ENCODE measurements at regions not wholly inside any gene's neighbourhood (a gene's known extent, or its start where the extent isn't known, plus 50 kb on each side); places are given as distances from the start of the nearest gene placed in this dataset.

DNA sequence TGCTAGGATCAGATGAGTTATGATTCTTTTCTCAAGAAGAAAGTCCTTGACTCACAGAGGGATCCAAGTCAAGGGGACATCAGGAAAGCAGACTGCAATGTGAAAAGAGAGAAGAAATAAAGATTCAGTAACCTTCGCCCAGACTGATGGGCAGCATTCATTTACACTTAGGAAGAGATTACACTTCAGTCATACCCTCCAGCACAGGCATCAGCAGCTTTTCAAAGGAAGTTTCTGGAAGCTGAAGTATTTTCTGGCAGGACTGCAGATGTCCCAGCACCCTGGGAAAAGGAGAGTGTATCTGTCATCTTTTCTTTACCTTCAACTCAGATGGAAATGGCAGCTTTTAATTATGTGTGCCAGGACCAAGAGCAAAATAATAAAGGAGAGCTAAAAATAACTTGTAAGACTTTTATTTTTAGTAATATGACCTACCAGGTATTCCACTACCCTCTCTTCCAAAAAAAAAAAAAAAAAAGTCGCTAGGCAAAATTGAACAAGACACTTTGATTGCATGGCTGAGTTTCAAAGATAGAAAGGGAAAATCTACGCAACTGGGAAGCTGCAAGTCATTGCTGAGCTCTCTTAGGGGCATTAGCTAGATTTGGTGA lies 712.1 kb downstream of the EPM2A start:
- Mint-ChIP-seq H3K4me3 (no peak overlapping the region), H3K27ac (no peak overlapping the region), H3K36me3 (no peaks in the 10 kb centered on the region), H3K4me1 (no peaks in the 10 kb centered on the region), H3K27me3 (peaks cover 0 to 13% (median 0%) of the 10 kb centered on the region in 3 donors), H3K9me3 (no peaks in the 10 kb centered on the region)
- DNase-seq = no peak
- no peak for ATAC-seq (ENCODE audit: low read depth in 2 of 2)

DNA sequence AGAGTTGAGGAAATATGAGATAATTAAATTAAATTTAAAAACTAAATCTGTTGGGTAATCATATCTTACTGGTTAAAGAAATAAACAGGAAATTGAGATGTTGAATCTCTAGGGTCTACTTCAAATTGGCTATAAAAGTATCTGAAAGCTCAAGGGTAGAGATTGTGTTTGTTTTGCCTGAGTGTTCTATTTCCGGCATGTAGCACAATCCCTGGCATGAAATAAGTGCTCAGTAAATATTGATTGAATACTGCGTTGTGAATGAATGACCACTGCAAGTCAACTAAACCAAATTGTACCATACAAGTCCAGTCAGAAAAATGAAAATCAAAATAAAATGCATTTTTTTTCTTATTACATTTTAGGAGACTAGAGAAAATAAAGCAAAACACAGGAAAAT lies 709.8 kb downstream of the EPM2A start:
- no peak for DNase-seq
- ATAC-seq (ENCODE audit: low read depth in 2 of 2) = no peak
- Mint-ChIP-seq H3K9me3 (no peaks in the 10 kb centered on the region), H3K4me3 (no peak overlapping the region), H3K27me3 (peaks cover 0 to 21% (median 7%) of the 10 kb centered on the region in 3 donors), H3K4me1 (no peaks in the 10 kb centered on the region), H3K36me3 (no peaks in the 10 kb centered on the region), H3K27ac (no peak overlapping the region)

DNA sequence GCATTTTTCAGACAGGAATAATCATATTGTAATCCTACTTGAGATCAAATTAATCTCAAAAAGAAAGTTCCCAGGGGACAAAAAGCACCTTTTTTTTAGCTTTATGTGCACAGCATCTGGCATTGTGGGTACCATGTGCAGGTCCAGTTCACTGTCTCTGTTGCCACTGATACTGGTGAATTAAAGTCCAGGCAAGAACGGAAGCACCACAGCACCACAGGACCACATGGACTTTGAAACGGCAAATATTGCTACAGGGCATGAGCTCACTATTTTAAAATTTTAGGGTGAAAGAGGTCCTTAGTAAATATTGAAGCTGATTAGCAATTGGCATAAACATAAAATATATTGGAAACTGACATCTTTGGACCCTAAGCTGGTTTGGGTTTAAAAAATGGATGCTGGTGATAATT lies 709.0 kb downstream of the EPM2A start:
- DNase-seq (no peak), ATAC-seq (ENCODE audit: low read depth in 2 of 2) (no peak)
- H3K36me3 Mint-ChIP-seq = no peaks in the 10 kb centered on the region
- peaks cover 0 to 21% (median 7%) of the 10 kb centered on the region in 3 donors for H3K27me3 Mint-ChIP-seq
- H3K9me3 Mint-ChIP-seq = no peaks in the 10 kb centered on the region
- H3K27ac Mint-ChIP-seq = peak overlapping the region in 1 of 6 donors; percentile 33
- no peaks in the 10 kb centered on the region for H3K4me1 Mint-ChIP-seq
- no peak overlapping the region for H3K4me3 Mint-ChIP-seq

DNA sequence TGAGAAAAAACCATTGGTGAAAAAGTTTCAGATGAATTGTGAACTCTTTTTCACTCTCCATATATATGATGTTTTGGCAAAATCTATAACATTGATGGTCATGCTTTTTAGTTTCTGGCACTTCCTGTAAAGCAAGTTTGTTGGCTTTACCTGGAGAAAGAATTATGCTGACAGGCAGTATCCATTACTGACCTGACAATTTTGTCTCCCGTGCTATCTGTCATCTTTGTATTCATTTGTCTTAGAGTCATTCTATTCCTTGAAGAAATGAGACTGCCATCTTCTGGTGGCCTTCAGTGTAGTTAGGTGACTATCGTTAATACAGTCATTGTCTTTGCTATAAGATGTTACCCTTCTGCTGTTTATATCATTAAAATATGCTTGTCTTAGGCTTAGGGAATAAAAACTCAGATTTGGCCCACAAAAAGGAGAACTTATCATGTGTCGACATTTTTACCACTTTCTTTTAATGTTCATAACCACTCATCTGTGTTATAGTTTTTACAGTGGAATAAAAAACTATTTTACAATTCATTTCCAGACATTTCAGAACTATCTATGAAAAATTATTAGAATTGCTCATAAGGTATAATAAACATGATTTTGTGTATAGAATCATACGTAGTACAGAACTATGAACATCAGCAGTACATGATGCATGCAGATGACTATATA lies 707.0 kb downstream of the EPM2A start:
- Mint-ChIP-seq H3K9me3 (no peaks in the 10 kb centered on the region), H3K4me3 (no peak overlapping the region), H3K36me3 (no peaks in the 10 kb centered on the region), H3K4me1 (no peaks in the 10 kb centered on the region), H3K27ac (no peak overlapping the region), H3K27me3 (peaks cover 0 to 21% (median 7%) of the 10 kb centered on the region in 3 donors)
- DNase-seq (no peak), ATAC-seq (ENCODE audit: low read depth in 2 of 2) (no peak)

DNA sequence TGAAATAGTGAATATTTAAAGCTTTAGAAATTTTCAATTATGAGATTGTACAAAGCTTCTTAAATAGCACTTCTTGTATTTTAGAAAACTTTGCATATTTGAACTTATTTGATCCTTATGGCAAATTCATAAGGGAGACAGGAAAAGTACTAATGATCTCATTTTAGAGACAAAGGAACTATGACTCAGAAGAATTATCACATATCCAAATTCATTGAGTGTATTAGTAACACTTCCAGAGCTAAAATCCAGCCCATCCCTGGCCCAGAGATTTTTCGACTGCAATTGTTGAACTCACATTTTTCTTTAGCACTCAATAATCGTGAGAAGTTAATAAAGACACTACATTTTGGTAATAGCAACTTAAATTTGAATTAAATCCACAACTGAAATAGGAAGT lies 704.3 kb downstream of the EPM2A start:
- no peak for DNase-seq
- H3K27ac Mint-ChIP-seq = no peak overlapping the region
- H3K4me1 Mint-ChIP-seq = no peaks in the 10 kb centered on the region
- peaks cover 0 to 5% (median 0%) of the 10 kb centered on the region in 7 donors for H3K9me3 Mint-ChIP-seq
- H3K36me3 Mint-ChIP-seq = no peaks in the 10 kb centered on the region
- H3K27me3 Mint-ChIP-seq = peaks cover 4 to 19% (median 12%) of the 10 kb centered on the region in 3 donors
- ATAC-seq (ENCODE audit: low read depth in 2 of 2) = no peak
- H3K4me3 Mint-ChIP-seq = no peak overlapping the region

DNA sequence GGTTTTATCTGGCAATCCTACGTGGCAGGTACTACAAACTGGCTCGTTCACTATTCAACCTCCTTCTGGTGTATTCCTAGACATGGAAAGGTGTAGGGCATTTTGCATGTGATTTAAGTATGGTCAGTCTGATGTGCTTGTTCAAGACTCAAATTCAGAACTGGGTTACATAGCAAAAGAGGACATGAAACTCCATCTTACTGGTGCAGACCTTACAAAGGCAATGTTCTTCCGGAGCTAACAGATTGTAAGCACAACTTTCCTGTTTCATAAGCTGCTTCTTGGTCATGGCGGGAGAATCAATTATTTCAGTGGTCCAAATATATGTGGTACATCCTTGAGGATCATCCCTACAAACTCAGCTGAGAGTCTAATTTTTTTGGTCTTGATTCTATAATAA lies 703.4 kb downstream of the EPM2A start:
- Mint-ChIP-seq H3K9me3 (peaks cover 0 to 5% (median 0%) of the 10 kb centered on the region in 7 donors), H3K27me3 (peaks cover 4 to 19% (median 12%) of the 10 kb centered on the region in 3 donors), H3K36me3 (no peaks in the 10 kb centered on the region), H3K4me1 (no peaks in the 10 kb centered on the region), H3K27ac (no peak overlapping the region), H3K4me3 (no peak overlapping the region)
- no peak for ATAC-seq (ENCODE audit: low read depth in 2 of 2)
- DNase-seq = no peak

DNA sequence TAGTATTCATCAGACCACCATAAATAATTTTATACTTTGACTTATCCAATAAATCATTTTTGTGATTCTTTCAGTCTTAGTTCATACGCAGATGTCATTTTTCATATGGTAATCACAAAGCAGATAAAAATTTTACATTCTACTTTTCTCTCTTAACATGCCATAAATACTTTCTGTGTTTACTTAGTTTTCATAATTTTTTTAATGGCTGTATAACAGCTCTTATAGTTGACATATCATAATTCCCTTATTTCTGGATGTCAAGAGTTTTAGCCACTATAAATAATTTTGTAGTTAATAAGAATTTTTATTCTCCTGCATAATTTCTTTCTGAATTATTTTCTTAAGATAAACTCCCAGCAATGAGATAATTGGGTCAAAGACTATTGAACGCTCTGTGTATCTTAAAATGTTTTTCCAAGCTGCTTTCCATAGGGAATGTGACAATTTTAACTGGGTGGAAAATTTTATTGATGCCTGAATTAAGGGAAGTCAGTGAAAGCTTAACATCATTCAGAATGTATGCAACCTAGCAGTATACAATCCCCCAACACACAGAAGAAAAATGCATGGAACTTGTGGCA lies 702.7 kb downstream of the EPM2A start:
- H3K27me3 Mint-ChIP-seq = peaks cover 4 to 15% (median 12%) of the 10 kb centered on the region in 3 donors
- no peak overlapping the region for H3K4me3 Mint-ChIP-seq
- H3K36me3 Mint-ChIP-seq = no peaks in the 10 kb centered on the region
- H3K4me1 Mint-ChIP-seq = no peaks in the 10 kb centered on the region
- ATAC-seq (ENCODE audit: low read depth in 2 of 2) = no peak
- no peak for DNase-seq
- H3K9me3 Mint-ChIP-seq = peaks cover 0 to 5% (median 0%) of the 10 kb centered on the region in 7 donors
- H3K27ac Mint-ChIP-seq = no peak overlapping the region

DNA sequence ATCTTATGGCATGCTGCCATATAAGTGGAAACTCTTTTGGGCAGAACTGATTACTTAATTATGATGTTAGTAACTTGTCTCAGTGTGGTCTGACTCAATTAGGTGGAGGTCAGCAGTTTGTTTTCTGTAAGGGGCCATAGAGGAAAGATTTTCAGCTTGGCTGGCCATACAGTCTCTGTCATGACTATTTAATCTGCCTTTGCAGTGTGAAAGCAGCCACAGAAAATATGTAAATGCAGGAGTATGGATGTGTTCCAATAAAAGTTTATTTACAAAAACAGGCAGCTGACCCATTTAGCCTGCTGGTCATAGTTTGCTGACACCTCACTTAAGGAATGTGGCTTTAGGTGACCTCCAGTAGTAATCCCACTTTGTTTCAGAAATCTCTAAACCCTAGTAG lies 700.7 kb downstream of the EPM2A start:
- Mint-ChIP-seq H3K27me3 (peaks cover 4 to 7% (median 6%) of the 10 kb centered on the region in 3 donors), H3K9me3 (peaks cover 0 to 5% (median 0%) of the 10 kb centered on the region in 7 donors), H3K4me3 (no peak overlapping the region), H3K36me3 (no peaks in the 10 kb centered on the region), H3K4me1 (no peaks in the 10 kb centered on the region), H3K27ac (no peak overlapping the region)
- DNase-seq (no peak), ATAC-seq (ENCODE audit: low read depth in 2 of 2) (no peak)

DNA sequence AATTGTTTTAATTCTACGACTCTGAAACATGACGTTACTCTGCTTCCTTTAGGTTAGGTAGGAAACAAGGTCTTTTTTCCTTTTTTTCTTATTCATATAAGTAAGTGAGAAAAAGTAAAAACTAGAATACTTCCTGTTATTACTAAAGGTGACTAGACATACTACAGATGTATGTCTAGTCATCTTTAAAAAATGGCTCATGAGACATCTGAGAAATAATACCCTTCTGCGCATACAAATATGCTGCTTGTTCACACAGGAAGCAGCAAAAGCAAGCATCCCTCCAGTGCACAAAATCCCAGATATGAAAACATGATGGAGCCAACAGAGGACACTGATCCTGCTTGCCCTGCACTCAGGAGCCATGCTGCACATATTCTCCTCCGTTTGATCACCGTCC lies 699.1 kb downstream of the EPM2A start:
- peaks cover 0 to 5% (median 0%) of the 10 kb centered on the region in 7 donors for H3K9me3 Mint-ChIP-seq
- H3K4me1 Mint-ChIP-seq = no peaks in the 10 kb centered on the region

DNA sequence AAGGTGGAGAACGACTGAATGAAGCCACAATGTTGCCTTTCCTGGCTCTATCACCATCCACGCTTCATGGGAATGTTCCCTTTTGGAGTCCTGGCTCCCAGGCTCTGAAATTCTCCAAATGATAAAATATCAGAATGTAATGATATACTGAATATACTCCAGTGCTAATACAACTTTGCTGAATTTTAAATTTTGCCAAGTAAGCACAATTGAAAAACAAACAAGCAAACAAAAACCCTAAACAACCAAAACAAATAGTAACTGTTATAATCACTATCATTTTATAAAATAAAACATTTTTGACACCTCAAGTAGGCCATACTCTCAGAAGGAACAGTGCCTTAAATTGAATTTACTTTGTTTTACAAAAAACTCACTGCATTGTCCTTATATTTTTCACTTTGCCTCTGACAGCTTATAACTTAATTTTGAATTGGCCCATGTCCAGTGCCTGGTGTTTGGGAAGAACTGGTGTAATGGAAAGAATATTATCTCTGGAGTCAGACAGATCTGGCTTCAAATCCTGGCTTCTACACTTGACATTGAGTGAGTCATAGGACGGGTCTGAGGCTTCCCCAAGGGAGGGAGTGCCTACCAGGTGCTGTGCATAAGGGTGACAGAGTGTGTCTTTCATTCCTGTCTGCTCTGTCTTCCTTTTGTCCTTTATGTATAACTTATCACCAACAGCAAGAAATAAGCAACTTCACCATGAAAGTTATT lies 698.3 kb downstream of the EPM2A start:
- Mint-ChIP-seq H3K4me1 (no peaks in the 10 kb centered on the region), H3K4me3 (no peak overlapping the region), H3K27ac (no peak overlapping the region), H3K9me3 (peaks cover 0 to 5% (median 2%) of the 10 kb centered on the region in 7 donors), H3K36me3 (no peaks in the 10 kb centered on the region), H3K27me3 (peaks cover 4 to 6% (median 5%) of the 10 kb centered on the region in 3 donors)
- ATAC-seq (ENCODE audit: low read depth in 2 of 2) = no peak
- no peak for DNase-seq

More for the DNA sequence above, 699.1 kb downstream of the EPM2A start:
- H3K4me3 Mint-ChIP-seq = no peak overlapping the region
- H3K36me3 Mint-ChIP-seq = no peaks in the 10 kb centered on the region
- ATAC-seq (ENCODE audit: low read depth in 2 of 2) (no peak), DNase-seq (no peak)
- H3K27me3 Mint-ChIP-seq = peaks cover 4 to 6% (median 5%) of the 10 kb centered on the region in 3 donors
- no peak overlapping the region for H3K27ac Mint-ChIP-seq

DNA sequence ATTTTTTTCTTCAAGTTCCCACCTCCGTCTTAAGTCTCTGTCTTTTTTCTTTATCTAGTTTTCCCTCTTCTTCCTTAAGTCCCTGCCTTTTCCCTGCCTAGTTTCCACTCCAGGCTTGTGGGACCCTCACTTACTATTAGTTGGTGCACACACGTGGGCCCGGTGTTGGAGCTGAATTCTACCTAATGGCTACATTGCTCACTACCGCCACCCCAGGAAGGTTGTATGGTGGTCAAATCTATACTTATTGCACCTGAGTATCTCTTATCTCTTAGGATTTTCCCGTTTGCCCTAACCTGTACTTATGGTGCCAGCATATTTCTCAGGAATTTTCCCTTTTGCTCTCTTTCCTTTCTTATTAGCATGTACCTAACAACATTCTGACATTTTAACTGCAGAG lies 692.8 kb downstream of the EPM2A start:
- no peak for ATAC-seq (ENCODE audit: low read depth in 2 of 2)
- no peak for DNase-seq
- no peaks in the 10 kb centered on the region for H3K4me1 Mint-ChIP-seq
- no peak overlapping the region for H3K27ac Mint-ChIP-seq
- H3K36me3 Mint-ChIP-seq = no peaks in the 10 kb centered on the region
- no peak overlapping the region for H3K4me3 Mint-ChIP-seq
- H3K27me3 Mint-ChIP-seq = no peaks in the 10 kb centered on the region
- peaks cover 0 to 2% (median 0%) of the 10 kb centered on the region in 7 donors for H3K9me3 Mint-ChIP-seq

DNA sequence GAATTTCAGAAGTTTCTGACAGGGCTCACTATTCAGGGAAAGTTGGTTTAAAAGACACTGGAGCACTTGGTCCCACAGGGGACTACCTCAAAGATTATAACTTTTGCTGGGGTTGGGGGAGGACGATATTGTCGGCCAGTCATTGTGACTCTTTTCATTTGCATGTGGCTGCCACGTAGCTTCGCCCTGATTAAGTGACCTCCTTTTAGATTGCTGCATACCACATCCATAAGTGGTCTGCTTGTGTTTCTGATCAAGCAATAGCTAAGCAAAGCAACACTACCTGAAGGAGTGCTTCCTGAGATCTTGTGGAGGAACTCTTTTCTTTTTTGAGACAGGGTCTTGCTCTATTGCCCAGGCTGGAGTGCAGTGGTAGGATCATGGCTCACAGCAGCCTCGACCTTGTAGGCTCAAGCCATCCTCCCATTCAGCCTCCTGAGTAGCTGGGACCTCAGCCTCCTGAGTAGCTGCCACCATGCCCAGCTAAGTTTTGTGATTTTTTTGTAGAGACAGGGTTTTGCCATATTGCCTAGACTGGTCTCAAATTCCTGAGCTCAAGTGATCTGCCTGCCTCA lies 691.3 kb downstream of the EPM2A start:
- H3K27me3 Mint-ChIP-seq = no peaks in the 10 kb centered on the region
- H3K4me3 Mint-ChIP-seq = no peak overlapping the region
- no peak for DNase-seq
- no peaks in the 10 kb centered on the region for H3K36me3 Mint-ChIP-seq
- no peaks in the 10 kb centered on the region for H3K4me1 Mint-ChIP-seq
- peaks cover 0 to 2% (median 0%) of the 10 kb centered on the region in 7 donors for H3K9me3 Mint-ChIP-seq
- ATAC-seq (ENCODE audit: low read depth in 2 of 2) = no peak
- H3K27ac Mint-ChIP-seq = no peak overlapping the region

DNA sequence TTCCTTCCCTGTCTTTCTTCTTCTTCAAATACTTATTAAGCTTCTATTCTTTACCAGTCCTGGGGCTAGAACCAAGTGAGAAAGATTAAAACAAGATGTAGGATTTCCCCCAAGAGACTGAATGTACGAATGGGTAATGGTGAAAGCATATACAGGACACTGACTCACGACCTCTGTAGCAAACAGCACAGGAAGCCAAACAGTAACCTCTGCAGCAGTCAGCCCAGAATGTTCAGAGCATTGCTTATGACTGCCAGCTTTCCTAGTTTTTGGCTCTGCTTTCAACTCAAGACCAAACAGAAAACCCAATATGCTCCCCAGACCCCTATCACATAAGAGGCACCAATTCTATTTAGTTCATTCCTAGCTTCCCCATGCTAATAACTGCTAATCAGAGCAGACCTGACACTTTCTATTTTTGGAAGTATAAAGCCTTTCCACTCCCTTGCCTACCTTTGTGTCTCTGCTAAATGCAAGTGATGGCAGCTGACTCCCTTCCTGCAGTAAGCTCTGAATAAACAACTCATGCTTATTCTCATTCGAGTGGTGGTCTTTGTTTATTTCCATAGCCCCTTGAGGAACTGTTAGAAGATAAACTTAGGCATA lies 690.6 kb downstream of the EPM2A start:
- Mint-ChIP-seq H3K4me1 (no peaks in the 10 kb centered on the region), H3K9me3 (peaks cover 0 to 2% (median 0%) of the 10 kb centered on the region in 7 donors), H3K4me3 (no peak overlapping the region), H3K36me3 (no peaks in the 10 kb centered on the region), H3K27me3 (peaks cover 0 to 3% (median 0%) of the 10 kb centered on the region in 3 donors), H3K27ac (no peak overlapping the region)
- ATAC-seq (ENCODE audit: low read depth in 2 of 2) (no peak), DNase-seq (no peak)
